ENCODE measurements at regions not wholly inside any gene's neighbourhood (a gene's known extent, or its start where the extent isn't known, plus 50 kb on each side); places are given as distances from the start of the nearest gene placed in this dataset.

- no peak for TF ChIP-seq CTCF (IDR thresholded peaks at IDR 0.05)
- no peak for TF ChIP-seq POLR2AphosphoS5 (IDR thresholded peaks at IDR 0.05)
- TF ChIP-seq POLR2A (IDR thresholded peaks at IDR 0.05): no peak
These were observed 102.7 kb upstream of the TAF11L2 start for GRCh38 chr5:17395106-17395880.

All from prostate gland (tissue), 2 donors.